H1 (cell line): ENCODE measurements at regions not wholly inside any gene's neighbourhood (a gene's known extent, or its start where the extent isn't known, plus 50 kb on each side); places are given as distances from the start of the nearest gene placed in this dataset.

Source experiments
- CTCF ChIA-PET: fragments of 300-600 bp; sonication (Branson Sonifier 250); formaldehyde crosslinking; loops from one replicate; lab custom pipeline; 2021; ENCODE audit not compliant: partially characterized antibody; lab: Charles Lee
- POLR2A ChIA-PET: fragments of 300-600 bp; sonication (Branson Sonifier 250); formaldehyde crosslinking; loops from one replicate; lab custom pipeline; 2021; ENCODE audit warnings: inconsistent platforms; ENCODE audit not compliant: partially characterized antibody; lab: Charles Lee
- DNase-seq, 2 experiments: peaks; one replicate each; pipeline versions ENCODE4 v3.0.0 to v3.0.0-alpha.2; 2010 to 2022; ENCODE audit warnings: low spot score in 2 of 2, low read depth in 1 of 2, mixed read lengths in 1 of 2
- FAIRE-seq: peaks from 2 replicates; lab custom pipeline; 2011; peaks lifted over from hg19 to GRCh38; lab: Jason Lieb, UNC
- H2AFZ ChIP-seq: 2 replicates; pipeline ENCODE4 v1.8.1; 2012; ENCODE audit warnings: low read length, inconsistent platforms
- H2AK5ac ChIP-seq: 2 replicates; pipeline ENCODE4 v1.6.1; 2013; ENCODE audit warnings: low read depth, low read length
- H2BK120ac ChIP-seq: replicated peaks from 2 replicates; pipeline ENCODE3; 2013; ENCODE audit warnings: low read depth, low read length, inconsistent platforms
- H2BK12ac ChIP-seq: 2 replicates; pipeline ENCODE4 v1.6.1; 2013; ENCODE audit warnings: low read depth, low read length
- H2BK15ac ChIP-seq: 2 replicates; pipeline ENCODE4 v1.6.1; 2013; ENCODE audit warnings: low read length
- H2BK20ac ChIP-seq: 2 replicates; pipeline ENCODE4 v1.6.1; 2013; ENCODE audit warnings: low read length
- H2BK5ac ChIP-seq: 2 replicates; pipeline ENCODE4 v1.6.1; 2013; ENCODE audit warnings: low read depth, low read length
- H3K14ac ChIP-seq: 2 replicates; pipeline ENCODE4 v1.6.1; 2013; ENCODE audit warnings: inconsistent platforms; ENCODE audit not compliant: insufficient read length
- H3K18ac ChIP-seq: 2 replicates; pipeline ENCODE4 v1.6.1; 2013; ENCODE audit warnings: low read length; ENCODE audit errors: extremely low read depth
- H3K23ac ChIP-seq: 2 replicates; pipeline ENCODE4 v1.6.1; 2013; ENCODE audit warnings: inconsistent platforms; ENCODE audit not compliant: insufficient read length
- H3K23me2 ChIP-seq: 2 replicates; pipeline ENCODE4 v1.6.1; 2013; ENCODE audit warnings: low read depth, low read length
- H3K27ac ChIP-seq: 2 replicates; pipeline ENCODE4 v1.6.1; 2011; ENCODE audit warnings: low read depth, low read length, inconsistent platforms
- H3K27me3 ChIP-seq, 4 experiments: replicated peaks in 1 of 4; 1 replicate in 1 of 4; 2 replicates in 3 of 4; pipeline versions ENCODE4 v1.6.1 to v1.8.1; 2011 to 2013; ENCODE audit warnings: low read length in 3 of 4, mild to moderate bottlenecking in 3 of 4, inconsistent platforms in 2 of 4, mixed read lengths in 2 of 4, moderate library complexity in 1 of 4; ENCODE audit not compliant: control insufficient read depth in 3 of 4, insufficient read depth in 3 of 4; ENCODE audit errors: extremely low read depth in 1 of 4
- H3K36me3 ChIP-seq, 4 experiments: 2 replicates each; pipeline versions ENCODE4 v1.6.1 to v1.8.1; 2011 to 2013; ENCODE audit warnings: mild to moderate bottlenecking in 4 of 4, low read length in 3 of 4, moderate library complexity in 2 of 4, control low read depth in 1 of 4, inconsistent platforms in 1 of 4; ENCODE audit not compliant: insufficient read depth in 4 of 4, control insufficient read depth in 2 of 4
- H3K4ac ChIP-seq: replicated peaks from 2 replicates; pipeline ENCODE3; 2013; ENCODE audit warnings: low read length, low read depth, mixed read lengths, inconsistent platforms; ENCODE audit not compliant: insufficient read length
- H3K4me1 ChIP-seq, 4 experiments: replicated peaks in 1 of 4; 1 replicate in 1 of 4; 2 replicates in 3 of 4; pipeline versions ENCODE4 v1.6.1 to v1.8.1; 2011 to 2013; ENCODE audit warnings: low read length in 3 of 4, inconsistent platforms in 2 of 4, mixed read lengths in 1 of 4; ENCODE audit not compliant: insufficient read depth in 4 of 4, control insufficient read depth in 3 of 4
- H3K4me2 ChIP-seq, 2 experiments: 2 replicates each; pipeline versions ENCODE4 v1.6.1 to v1.8.1; 2011 to 2013; ENCODE audit warnings: low read depth in 2 of 2, low read length in 2 of 2, control low read depth in 1 of 2, inconsistent platforms in 1 of 2, mild to moderate bottlenecking in 1 of 2; ENCODE audit not compliant: insufficient read depth in 1 of 2
- H3K4me3 ChIP-seq, 4 experiments: fragments of 200-600, 300-600 bp in 1 of 4; sonication (generic), shearing (Covaris generic), sonication (Bioruptor Twin) in 1 of 4; 2 replicates each; pipeline versions ENCODE4 v1.5.1 to v1.8.1; 2011 to 2016; ENCODE audit warnings: low read length in 4 of 4, low read depth in 3 of 4, control low read depth in 2 of 4, inconsistent platforms in 2 of 4, mild to moderate bottlenecking in 2 of 4, mixed read lengths in 1 of 4, moderate library complexity in 1 of 4; ENCODE audit not compliant: insufficient read depth in 2 of 4; ENCODE audit errors: extremely low read depth in 1 of 4
- H3K56ac ChIP-seq: replicated peaks from 2 replicates; pipeline ENCODE3; 2013; ENCODE audit warnings: low read depth, mild to moderate bottlenecking, mixed read lengths, low read length, inconsistent platforms; ENCODE audit not compliant: insufficient read length
- H3K79me1 ChIP-seq: 2 replicates; pipeline ENCODE4 v1.6.1; 2013; ENCODE audit warnings: low read depth, low read length, control low read depth
- H3K79me2 ChIP-seq, 2 experiments: 2 replicates each; pipeline versions ENCODE4 v1.6.1 to v1.8.1; 2012 to 2013; ENCODE audit warnings: low read length in 2 of 2, mild to moderate bottlenecking in 2 of 2, inconsistent platforms in 1 of 2; ENCODE audit not compliant: insufficient read depth in 2 of 2, control insufficient read depth in 1 of 2
- H3K9ac ChIP-seq, 4 experiments: replicated peaks in 1 of 4; 1 replicate in 1 of 4; 2 replicates in 3 of 4; pipeline versions ENCODE4 v1.6.1 to v1.8.1; 2011 to 2013; ENCODE audit warnings: low read depth in 3 of 4, low read length in 3 of 4, control low read depth in 2 of 4, mild to moderate bottlenecking in 2 of 4, moderate library complexity in 2 of 4, inconsistent platforms in 1 of 4; ENCODE audit errors: extremely low read depth in 1 of 4
- H3K9me3 ChIP-seq, 2 experiments: 2 replicates each; pipeline versions ENCODE4 v1.6.1 to v1.8.1; 2012 to 2013; ENCODE audit warnings: mild to moderate bottlenecking in 2 of 2, moderate library complexity in 2 of 2, control low read depth in 1 of 2, inconsistent platforms in 1 of 2, low read depth in 1 of 2, low read length in 1 of 2, mixed read lengths in 1 of 2; ENCODE audit not compliant: insufficient read depth in 2 of 2
- H4K20me1 ChIP-seq, 2 experiments: replicated peaks in 1 of 2; 2 replicates each; pipeline versions ENCODE3 to v1.8.1; 2011 to 2013; ENCODE audit warnings: inconsistent platforms in 2 of 2, low read length in 2 of 2, mild to moderate bottlenecking in 1 of 2; ENCODE audit not compliant: insufficient read depth in 2 of 2, control insufficient read depth in 1 of 2
- H4K5ac ChIP-seq: 2 replicates; pipeline ENCODE4 v1.6.1; 2013; ENCODE audit warnings: low read length, low read depth, mixed read lengths, inconsistent platforms; ENCODE audit not compliant: insufficient read length
- H4K8ac ChIP-seq: 2 replicates; pipeline ENCODE4 v1.8.0; 2013; ENCODE audit warnings: mild to moderate bottlenecking, moderate library complexity, low read length, inconsistent platforms; ENCODE audit not compliant: insufficient read depth; ENCODE audit errors: extremely low read depth
- H4K91ac ChIP-seq: replicated peaks from 2 replicates; pipeline ENCODE3; 2013; ENCODE audit warnings: low read length, mixed read lengths, inconsistent platforms; ENCODE audit not compliant: insufficient read length
- EP300 ChIP-seq, 2 experiments: IDR thresholded peaks; 1 replicate in 1 of 2; 2 replicates in 1 of 2; pipeline ENCODE4 v1.6.1; 2011 to 2012; ENCODE audit warnings: low read depth in 2 of 2, low read length in 2 of 2, mild to moderate bottlenecking in 2 of 2, borderline replicate concordance in 1 of 2, inconsistent platforms in 1 of 2, moderate library complexity in 1 of 2
- FOSL1 ChIP-seq: IDR thresholded peaks from 2 replicates; pipeline ENCODE4 v1.6.1; 2011; ENCODE audit warnings: mild to moderate bottlenecking, low read depth, low read length, moderate library complexity; ENCODE audit not compliant: insufficient read depth
- PHF8 ChIP-seq: fragments of 200-600 bp; sonication (generic); conservative IDR thresholded peaks from 2 replicates; pipeline ENCODE4 v1.7.1; 2012; ENCODE audit warnings: low read depth, mild to moderate bottlenecking, inconsistent platforms, low read length, moderate library complexity
- YY1 ChIP-seq: IDR thresholded peaks from 2 replicates; pipeline ENCODE4 v1.6.1; 2011; ENCODE audit warnings: low read depth, mild to moderate bottlenecking, low read length
- WGBS, 2 experiments: shearing (Covaris generic) in 1 of 2; methylation state at CpG; one replicate each; pipeline versions ENCODE4 v1.1.6 to v1.1.7; 2013 to 2015; ENCODE audit warnings: low lambda C conversion rate in 2 of 2, mixed read lengths in 2 of 2, inconsistent platforms in 1 of 2, low coverage in 1 of 2, missing lambda C conversion rate in 1 of 2; ENCODE audit not compliant: insufficient replicate concordance in 2 of 2, insufficient coverage in 1 of 2, insufficient read length in 1 of 2; ENCODE audit errors: extremely low coverage in 1 of 2, missing lambda C conversion rate in 1 of 2; 5-methylcytosine and 5-hydroxymethylcytosine counted together

- POLR2A ChIA-PET, result no interaction called here
- no peak for DNase-seq
- no peak overlapping the region for H4K5ac ChIP-seq
- H3K4me3 ChIP-seq, result no peak overlapping the region
- no peak overlapping the region for H2AFZ ChIP-seq
- no peak overlapping the region for H2BK20ac ChIP-seq
- H3K23me2 ChIP-seq, result no peaks in the 10 kb centered on the region
- no peak overlapping the region for H3K4ac ChIP-seq
- H3K9ac ChIP-seq, result no peak overlapping the region
- H4K91ac ChIP-seq, result no peak overlapping the region
- no peak for FAIRE-seq
- H2BK12ac ChIP-seq, result no peak overlapping the region
- H3K27me3 ChIP-seq, result no peaks in the 10 kb centered on the region
- H3K9me3 ChIP-seq, result peaks cover 5% of the 10 kb centered on the region in 2 experiments; a peak in 2 of 4 replicates
- H3K4me2 ChIP-seq, result no peak overlapping the region
- H3K36me3 ChIP-seq, result no peaks in the 10 kb centered on the region
- WGBS, 2 experiments, result 96% methylated on average over 3 of the region's 3 CpGs; no CpG with 5 or more reads in 1 of the 2 experiments
- no peaks in the 10 kb centered on the region for H3K79me2 ChIP-seq
- H3K27ac ChIP-seq, result no peak overlapping the region
- no peaks in the 10 kb centered on the region for H3K79me1 ChIP-seq
- no peak overlapping the region for H2BK5ac ChIP-seq
- H3K14ac ChIP-seq, result no peak overlapping the region
- H2BK120ac ChIP-seq, result no peak overlapping the region
- H3K56ac ChIP-seq, result no peak overlapping the region
- H3K4me1 ChIP-seq, result no peaks in the 10 kb centered on the region
- no peak overlapping the region for H2AK5ac ChIP-seq
- CTCF ChIA-PET, result no interaction called here
- no peaks in the 10 kb centered on the region for H4K20me1 ChIP-seq
- H2BK15ac ChIP-seq, result no peak overlapping the region
- TF ChIP-seq FOSL1 (no peak), PHF8 (no peak), EP300 (IDR thresholded peaks at IDR 0.05; ENCODE audit: borderline replicate concordance in 1 of 2, low read depth in 2 of 2, low read length in 2 of 2) (no peak), YY1 (no peak)
- H3K18ac ChIP-seq, result no peak overlapping the region
- H4K8ac ChIP-seq, result no peak overlapping the region
- no peak overlapping the region for H3K23ac ChIP-seq
Observed at GRCh38 chr13:32941368-32941767, 74.9 kb upstream of the KL start.
